ENCODE measurements at regions not wholly inside any gene's neighbourhood (a gene's known extent, or its start where the extent isn't known, plus 50 kb on each side); places are given as distances from the start of the nearest gene placed in this dataset.

- TF ChIP-seq EZH2 (optimal IDR thresholded peaks at IDR 0.05; ENCODE audit: low read depth, low read length), result no peak
- no peak for TF ChIP-seq CTCF (IDR thresholded peaks at IDR 0.05; ENCODE audit: low read length)
- TF ChIP-seq EZH2phosphoT487 (IDR thresholded peaks at IDR 0.05; ENCODE audit: low read length), result no peak
Measured at GRCh38 chr2:151060287-151060686, 201.4 kb downstream of the RBM43 start.
